Right cardiac atrium (tissue), 5 donors: ENCODE measurements at regions not wholly inside any gene's neighbourhood (a gene's known extent, or its start where the extent isn't known, plus 50 kb on each side); places are given as distances from the start of the nearest gene placed in this dataset.

Experiments used
- ATAC-seq, 2 donors: fragments of 200-7000 bp; cut with Tn5 transposase; one replicate each; pipeline versions ENCODE4 v1.8.0 to v1.9.1; 2020; ENCODE audit warnings: moderate library complexity in 2 of 2, mild to moderate bottlenecking in 1 of 2
- DNase-seq, 3 donors: peaks; one replicate each; pipeline ENCODE4 v3.0.0-alpha.2; 2020
- H3K27ac ChIP-seq: one replicate; pipeline ENCODE4 v1.5.1; 2013; ENCODE audit warnings: mild to moderate bottlenecking, low read length, control low read depth, moderate library complexity
- H3K27me3 ChIP-seq: one replicate; pipeline ENCODE4 v1.6.1; 2013; ENCODE audit not compliant: control insufficient read depth, insufficient read depth
- H3K4me1 ChIP-seq: one replicate; pipeline ENCODE4 v1.6.1; 2013; ENCODE audit warnings: low read length; ENCODE audit not compliant: control insufficient read depth, insufficient read depth
- H3K4me3 ChIP-seq: one replicate; pipeline ENCODE4 v1.5.1; 2013; ENCODE audit warnings: low read length, control low read depth
- H3K9me3 ChIP-seq: one replicate; pipeline ENCODE4 v1.6.1; 2013; ENCODE audit warnings: low read length; ENCODE audit not compliant: control insufficient read depth
- WGBS: extraction: QIAGEN DNeasy Blood & Tissue Kit; methylation state at CpG from one replicate; pipeline ENCODE4 v1.1.7; 2013; 5-methylcytosine and 5-hydroxymethylcytosine counted together
- intact Hi-C, 4 donors: fragments of 100-400 bp; cut with DNase I; formaldehyde crosslinking; loops; one replicate each; pipeline versions ENCODE4 v1.11.0 to v1.14.0; 2022 to 2023
- donor health status: healthy with polysubstance abuse.
- donor health status: DM: no; HTN: yes; CAD: no.
- donor health status: DM: no; HTN: no; CAD: no.
- donor health status: DM: no; HTN: yes; CAD: no; lungs with severe emphysema.
- donor health status: DM: yes; HTN: yes; CAD: no.

GRCh38 chr6:3546121-3546520 is 89.3 kb upstream of the SLC22A23 start:
- H3K4me1 ChIP-seq: no peaks in the 10 kb centered on the region
- intact Hi-C loops: no loop called here
- no peaks in the 10 kb centered on the region for H3K9me3 ChIP-seq
- ATAC-seq (no peak), DNase-seq (no peak)
- 79% methylated on average over 2 of the region's 2 CpGs for WGBS
- no peak overlapping the region for H3K4me3 ChIP-seq
- H3K27me3 ChIP-seq: no peaks in the 10 kb centered on the region
- no peak overlapping the region for H3K27ac ChIP-seq

GRCh38 chr6:3545156-3545555 is 88.3 kb upstream of the SLC22A23 start:
- no peak overlapping the region for H3K27ac ChIP-seq
- H3K4me3 ChIP-seq: no peak overlapping the region
- intact Hi-C loops: no loop called here
- H3K27me3 ChIP-seq: no peaks in the 10 kb centered on the region
- no peaks in the 10 kb centered on the region for H3K9me3 ChIP-seq
- H3K4me1 ChIP-seq: no peaks in the 10 kb centered on the region
- ATAC-seq (no peak), DNase-seq (no peak)
- 93% methylated on average over 1 of the region's 1 CpG for WGBS

- 93% methylated on average over 6 of the region's 6 CpGs for WGBS
- intact Hi-C loops: no loop called here
- no peaks in the 10 kb centered on the region for H3K4me1 ChIP-seq
- ATAC-seq (no peak), DNase-seq (no peak)
- no peaks in the 10 kb centered on the region for H3K9me3 ChIP-seq
- no peaks in the 10 kb centered on the region for H3K27me3 ChIP-seq
- no peak overlapping the region for H3K4me3 ChIP-seq
- no peak overlapping the region for H3K27ac ChIP-seq
These were observed 85.3 kb upstream of the SLC22A23 start for GRCh38 chr6:3542032-3542640.

GRCh38 chr6:3541006-3541585 is 84.2 kb upstream of the SLC22A23 start:
- H3K27ac ChIP-seq: no peak overlapping the region
- H3K9me3 ChIP-seq: no peaks in the 10 kb centered on the region
- no peaks in the 10 kb centered on the region for H3K4me1 ChIP-seq
- 59% methylated on average over 9 of the region's 9 CpGs for WGBS
- ATAC-seq: no peak
- intact Hi-C loops: no loop called here
- no peak overlapping the region for H3K4me3 ChIP-seq
- no peaks in the 10 kb centered on the region for H3K27me3 ChIP-seq
- no peak for DNase-seq

- no peak for DNase-seq
- H3K9me3 ChIP-seq: no peaks in the 10 kb centered on the region
- WGBS: 97% methylated on average over 8 of the region's 8 CpGs
- no peaks in the 10 kb centered on the region for H3K27me3 ChIP-seq
- intact Hi-C loops: no loop called here
- no peak overlapping the region for H3K4me3 ChIP-seq
- no peak for ATAC-seq
- H3K4me1 ChIP-seq: no peaks in the 10 kb centered on the region
- H3K27ac ChIP-seq: no peak overlapping the region
These were observed 83.5 kb upstream of the SLC22A23 start for GRCh38 chr6:3540253-3540820.

GRCh38 chr6:3538536-3538935 is 81.7 kb upstream of the SLC22A23 start:
- no peak overlapping the region for H3K4me3 ChIP-seq
- H3K27ac ChIP-seq: no peak overlapping the region
- no peaks in the 10 kb centered on the region for H3K4me1 ChIP-seq
- H3K9me3 ChIP-seq: no peaks in the 10 kb centered on the region
- DNase-seq: no peak
- ATAC-seq: no peak
- H3K27me3 ChIP-seq: no peaks in the 10 kb centered on the region
- 50% methylated on average over 6 of the region's 6 CpGs for WGBS
- intact Hi-C loops: no loop called here

GRCh38 chr6:3536901-3537300 is 80.1 kb upstream of the SLC22A23 start:
- no peaks in the 10 kb centered on the region for H3K27me3 ChIP-seq
- H3K4me1 ChIP-seq: no peaks in the 10 kb centered on the region
- intact Hi-C loops: no loop called here
- H3K4me3 ChIP-seq: no peak overlapping the region
- no peaks in the 10 kb centered on the region for H3K9me3 ChIP-seq
- 84% methylated on average over 8 of the region's 8 CpGs for WGBS
- H3K27ac ChIP-seq: no peak overlapping the region
- ATAC-seq: no peak
- no peak for DNase-seq

- no peaks in the 10 kb centered on the region for H3K9me3 ChIP-seq
- DNase-seq: no peak
- WGBS: 89% methylated on average over 19 of the region's 19 CpGs
- intact Hi-C loops: no loop called here
- H3K4me1 ChIP-seq: no peaks in the 10 kb centered on the region
- no peaks in the 10 kb centered on the region for H3K27me3 ChIP-seq
- no peak for ATAC-seq
- H3K4me3 ChIP-seq: no peak overlapping the region
- no peak overlapping the region for H3K27ac ChIP-seq
These were observed 79.1 kb upstream of the SLC22A23 start for GRCh38 chr6:3535776-3536435.

GRCh38 chr6:3535033-3535775 is 78.4 kb upstream of the SLC22A23 start:
- ATAC-seq: no peak
- no peaks in the 10 kb centered on the region for H3K9me3 ChIP-seq
- H3K27me3 ChIP-seq: no peaks in the 10 kb centered on the region
- WGBS: 69% methylated on average over 4 of the region's 4 CpGs
- H3K27ac ChIP-seq: no peak overlapping the region
- H3K4me3 ChIP-seq: no peak overlapping the region
- DNase-seq: no peak
- H3K4me1 ChIP-seq: no peaks in the 10 kb centered on the region
- intact Hi-C loops: no loop called here

GRCh38 chr6:3534599-3534998 is 77.7 kb upstream of the SLC22A23 start:
- intact Hi-C loops: no loop called here
- Histone ChIP-seq H3K4me1 (no peaks in the 10 kb centered on the region), H3K9me3 (no peaks in the 10 kb centered on the region), H3K4me3 (no peak overlapping the region), H3K27me3 (no peaks in the 10 kb centered on the region), H3K27ac (no peak overlapping the region)
- DNase-seq (no peak), ATAC-seq (no peak)
- WGBS: 91% methylated on average over 4 of the region's 4 CpGs

- 87% methylated on average over 6 of the region's 6 CpGs for WGBS
- DNase-seq: no peak
- intact Hi-C loops: no loop called here
These were observed 77.1 kb upstream of the SLC22A23 start for GRCh38 chr6:3533981-3534380.

More at GRCh38 chr6:3533981-3534380, 77.1 kb upstream of the SLC22A23 start:
- H3K27ac ChIP-seq: no peak overlapping the region
- H3K4me3 ChIP-seq: no peak overlapping the region
- H3K4me1 ChIP-seq: no peaks in the 10 kb centered on the region
- H3K27me3 ChIP-seq: no peaks in the 10 kb centered on the region
- H3K9me3 ChIP-seq: no peaks in the 10 kb centered on the region
- no peak for ATAC-seq
